Transverse colon (tissue), 4 donors: ENCODE measurements at regions not wholly inside any gene's neighbourhood (a gene's known extent, or its start where the extent isn't known, plus 50 kb on each side); places are given as distances from the start of the nearest gene placed in this dataset.

Source experiments
- EP300 ChIP-seq: sonication (generic); formaldehyde crosslinking; IDR thresholded peaks from one replicate; pipeline ENCODE4 v1.6.1; 2017; ENCODE audit warnings: antibody characterized with exemption, low read depth
- POLR2A ChIP-seq: fragments of 450-650 bp; IDR thresholded peaks from one replicate; pipeline ENCODE4 v1.6.1; 2016; ENCODE audit warnings: antibody characterized with exemption, mild to moderate bottlenecking, moderate library complexity
- POLR2AphosphoS5 ChIP-seq, 3 donors: sonication (generic); formaldehyde crosslinking; IDR thresholded peaks; one replicate each; pipeline ENCODE4 v1.6.1; 2016; ENCODE audit warnings: antibody characterized with exemption in 3 of 3
- TF ChIP-seq, protein P1 (sequence below), 5 experiments: fragments of 200-600 bp in 3 of 5; fragments of 450-650 bp in 2 of 5; sonication (generic) in 3 of 5; IDR thresholded peaks; 1 replicate in 2 of 5; 2 replicates in 3 of 5; pipeline ENCODE4 v1.5.1; 2016 to 2017; ENCODE audit warnings: antibody characterized with exemption in 5 of 5, inconsistent platforms in 3 of 5, mild to moderate bottlenecking in 2 of 5, moderate library complexity in 1 of 5

DNA sequence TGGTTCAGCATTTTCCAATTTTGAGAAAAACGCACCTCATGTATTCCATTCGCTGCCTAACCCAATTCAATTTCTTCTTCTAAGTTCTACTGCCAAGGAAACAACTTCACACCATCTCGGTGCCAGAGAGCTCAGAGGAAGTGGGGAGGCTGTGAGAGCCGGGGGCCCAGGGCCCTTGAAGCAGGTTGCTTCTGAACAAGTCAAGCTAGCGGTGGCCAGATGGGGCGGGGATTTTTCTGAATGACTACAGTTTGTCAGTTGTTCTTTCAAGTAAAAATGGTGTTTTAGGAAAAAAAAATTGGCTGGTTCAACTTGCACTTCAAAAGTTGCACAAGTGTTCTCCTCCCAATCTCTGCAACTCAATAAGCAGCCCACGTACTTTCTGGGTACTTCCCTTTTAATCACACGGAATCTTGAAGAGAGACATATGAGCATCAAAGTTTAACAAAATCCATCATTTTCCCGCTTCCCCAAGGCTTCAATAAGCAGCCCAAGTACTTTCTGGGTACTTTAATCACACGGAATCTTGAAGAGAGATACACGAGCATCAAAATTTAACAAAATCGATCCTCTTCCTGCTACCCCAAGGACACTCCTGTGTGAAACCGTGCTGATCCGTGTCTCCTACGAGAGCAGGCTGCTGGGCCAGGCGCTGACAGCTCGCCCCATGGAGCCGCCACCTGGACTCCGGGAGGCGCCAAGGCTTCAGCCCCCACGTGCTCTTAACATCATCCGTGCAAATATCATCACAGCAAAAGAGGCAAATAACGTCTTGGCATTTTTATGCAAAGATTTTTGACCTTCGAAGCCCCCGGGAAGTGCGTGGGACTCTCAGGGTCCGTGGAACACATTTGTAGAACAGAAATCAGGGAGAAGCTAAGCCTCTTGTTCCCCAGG, 186.7 kb upstream of the PDE10A start:
- TF ChIP-seq, protein P1, sequence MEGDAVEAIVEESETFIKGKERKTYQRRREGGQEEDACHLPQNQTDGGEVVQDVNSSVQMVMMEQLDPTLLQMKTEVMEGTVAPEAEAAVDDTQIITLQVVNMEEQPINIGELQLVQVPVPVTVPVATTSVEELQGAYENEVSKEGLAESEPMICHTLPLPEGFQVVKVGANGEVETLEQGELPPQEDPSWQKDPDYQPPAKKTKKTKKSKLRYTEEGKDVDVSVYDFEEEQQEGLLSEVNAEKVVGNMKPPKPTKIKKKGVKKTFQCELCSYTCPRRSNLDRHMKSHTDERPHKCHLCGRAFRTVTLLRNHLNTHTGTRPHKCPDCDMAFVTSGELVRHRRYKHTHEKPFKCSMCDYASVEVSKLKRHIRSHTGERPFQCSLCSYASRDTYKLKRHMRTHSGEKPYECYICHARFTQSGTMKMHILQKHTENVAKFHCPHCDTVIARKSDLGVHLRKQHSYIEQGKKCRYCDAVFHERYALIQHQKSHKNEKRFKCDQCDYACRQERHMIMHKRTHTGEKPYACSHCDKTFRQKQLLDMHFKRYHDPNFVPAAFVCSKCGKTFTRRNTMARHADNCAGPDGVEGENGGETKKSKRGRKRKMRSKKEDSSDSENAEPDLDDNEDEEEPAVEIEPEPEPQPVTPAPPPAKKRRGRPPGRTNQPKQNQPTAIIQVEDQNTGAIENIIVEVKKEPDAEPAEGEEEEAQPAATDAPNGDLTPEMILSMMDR (IDR thresholded peaks at IDR 0.05) = no peak
- TF ChIP-seq POLR2A (no peak), POLR2AphosphoS5 (IDR thresholded peaks at IDR 0.05) (no peak), EP300 (no peak)
